Ovary (tissue), 7 donors: ENCODE measurements at regions not wholly inside any gene's neighbourhood (a gene's known extent, or its start where the extent isn't known, plus 50 kb on each side); places are given as distances from the start of the nearest gene placed in this dataset.

ENCODE experiments used
- DNase-seq, 5 donors: peaks; one replicate each; pipeline ENCODE4 v3.0.0-alpha.2; 2019 to 2020
- H3K27ac ChIP-seq, 2 donors: fragments of 200-600 bp; one replicate each; pipeline versions ENCODE4 v1.5.1 to v1.8.0; 2019 to 2022
- H3K27me3 ChIP-seq: fragments of 200-600 bp; one replicate; pipeline ENCODE4 v1.8.0; 2022
- H3K36me3 ChIP-seq: fragments of 200-600 bp; sonication (generic); one replicate; pipeline ENCODE4 v1.5.1; 2019
- H3K4me1 ChIP-seq: one replicate; pipeline ENCODE4 v1.8.1; 2013; ENCODE audit warnings: mild to moderate bottlenecking, moderate library complexity; ENCODE audit not compliant: insufficient read depth
- H3K4me3 ChIP-seq: fragments of 200-600 bp; sonication (generic); one replicate; pipeline ENCODE4 v1.5.1; 2017
- H3K9me3 ChIP-seq, 2 donors: fragments of 200-600 bp in 1 of 2; sonication (generic) in 1 of 2; one replicate each; pipeline versions ENCODE4 v1.5.1 to v1.8.1; 2013 to 2019; ENCODE audit warnings: mild to moderate bottlenecking in 1 of 2, moderate library complexity in 1 of 2
- CTCF ChIP-seq, 3 donors: fragments of 450-650 bp in 2 of 3; fragments of 200-600 bp in 1 of 3; IDR thresholded peaks; one replicate each; pipeline versions ENCODE4 v1.5.1 to v1.8.0; 2016 to 2022; ENCODE audit warnings: antibody characterized with exemption in 3 of 3, mild to moderate bottlenecking in 1 of 3
- EP300 ChIP-seq: sonication (generic); formaldehyde crosslinking; IDR thresholded peaks from one replicate; pipeline ENCODE4 v1.6.1; 2017; ENCODE audit warnings: antibody characterized with exemption
- POLR2A ChIP-seq: fragments of 450-650 bp; IDR thresholded peaks from one replicate; pipeline ENCODE4 v1.6.1; 2017; ENCODE audit warnings: antibody characterized with exemption, mild to moderate bottlenecking, moderate library complexity
- WGBS, 3 donors: extraction: QIAGEN DNeasy Blood & Tissue Kit in 1 of 3; methylation state at CpG; one replicate each; pipeline versions ENCODE4 v1.1.5 to v1.1.7; 2013 to 2017; 5-methylcytosine and 5-hydroxymethylcytosine counted together
- intact Hi-C, 4 donors: fragments of 100-400 bp; cut with DNase I; formaldehyde crosslinking; loops; one replicate each; pipeline versions ENCODE4 v1.11.0 to v1.15.1; 2022 to 2023
- donor health status: DM: no; HTN: no; CAD: no; lungs with moderate emphysema.
- donor health status: DM: no; HTN: no; CAD: no.
- donor health status: Bipolar disorder and iron deficiency.
- donor health status: DM: no; HTN: no; CAD: no.
- donor health status: DM: yes; HTN: yes; CAD: no.

GRCh38 chr9:17856995-17857394 lies 278.1 kb downstream of the SH3GL2 start:
- Histone ChIP-seq H3K4me1 (no peaks in the 10 kb centered on the region), H3K36me3 (no peaks in the 10 kb centered on the region), H3K27ac (no peak overlapping the region), H3K4me3 (no peak overlapping the region), H3K27me3 (no peaks in the 10 kb centered on the region), H3K9me3 (no peaks in the 10 kb centered on the region)
- TF ChIP-seq EP300, result no peak
- no peak for TF ChIP-seq CTCF (IDR thresholded peaks at IDR 0.05)
- TF ChIP-seq POLR2A, result no peak
- intact Hi-C loops, result no loop called here
- no peak for DNase-seq
- WGBS, 3 donors, result 97% methylated on average over 3 of the region's 3 CpGs

- Histone ChIP-seq H3K36me3 (no peaks in the 10 kb centered on the region), H3K4me1 (no peaks in the 10 kb centered on the region), H3K27ac (no peak overlapping the region), H3K27me3 (no peaks in the 10 kb centered on the region), H3K4me3 (no peak overlapping the region), H3K9me3 (no peaks in the 10 kb centered on the region)
- 45 to 72% (median 51%) methylated on average over 3 of the region's 3 CpGs for WGBS, 3 donors
- TF ChIP-seq EP300, result no peak
- no peak for TF ChIP-seq CTCF (IDR thresholded peaks at IDR 0.05)
- no peak for TF ChIP-seq POLR2A
- DNase-seq, result no peak
- intact Hi-C loops, result no loop called here
Observed at GRCh38 chr9:17859228-17859627, 280.4 kb downstream of the SH3GL2 start.

- DNase-seq, result no peak
Observed at GRCh38 chr9:17859987-17860386, 281.1 kb downstream of the SH3GL2 start.

GRCh38 chr9:17862101-17862500 lies 283.2 kb downstream of the SH3GL2 start:
- no peak for DNase-seq
- Histone ChIP-seq H3K4me1 (no peaks in the 10 kb centered on the region), H3K9me3 (no peaks in the 10 kb centered on the region), H3K27ac (no peak overlapping the region), H3K27me3 (no peaks in the 10 kb centered on the region), H3K36me3 (no peaks in the 10 kb centered on the region), H3K4me3 (no peak overlapping the region)
- WGBS, 3 donors, result 77 to 79% (median 78%) methylated on average over 4 of the region's 4 CpGs
- no peak for TF ChIP-seq POLR2A
- TF ChIP-seq EP300, result no peak
- no peak for TF ChIP-seq CTCF (IDR thresholded peaks at IDR 0.05)
- intact Hi-C loops, result no loop called here

More at GRCh38 chr9:17859987-17860386, 281.1 kb downstream of the SH3GL2 start:
- Histone ChIP-seq H3K9me3 (no peaks in the 10 kb centered on the region), H3K27me3 (no peaks in the 10 kb centered on the region), H3K4me3 (no peak overlapping the region), H3K27ac (no peak overlapping the region), H3K4me1 (no peaks in the 10 kb centered on the region), H3K36me3 (no peaks in the 10 kb centered on the region)
- TF ChIP-seq EP300 (no peak), POLR2A (no peak), CTCF (IDR thresholded peaks at IDR 0.05) (no peak)
- intact Hi-C loops, result no loop called here
- 75 to 88% (median 79%) methylated on average over 4 of the region's 4 CpGs for WGBS, 3 donors

GRCh38 chr9:17862629-17863028 lies 283.8 kb downstream of the SH3GL2 start:
- Histone ChIP-seq H3K4me1 (no peaks in the 10 kb centered on the region), H3K27ac (no peak overlapping the region), H3K9me3 (no peaks in the 10 kb centered on the region), H3K27me3 (no peaks in the 10 kb centered on the region), H3K4me3 (no peak overlapping the region), H3K36me3 (no peaks in the 10 kb centered on the region)
- intact Hi-C loops, result no loop called here
- TF ChIP-seq CTCF (IDR thresholded peaks at IDR 0.05) (no peak), POLR2A (no peak), EP300 (no peak)
- WGBS, 3 donors, result 92 to 95% (median 92%) methylated on average over 4 of the region's 4 CpGs
- no peak for DNase-seq
